ENCODE measurements at regions not wholly inside any gene's neighbourhood (a gene's known extent, or its start where the extent isn't known, plus 50 kb on each side); places are given as distances from the start of the nearest gene placed in this dataset.

GRCh38 chr3:127455541-127456450 lies 134.7 kb downstream of the TPRA1 start:
- H3K4me3 ChIP-seq (ENCODE audit: low read depth, low read length): no peak overlapping the region
- peak; percentile 75 for DNase-seq (ENCODE audit: low read depth)
- TF ChIP-seq POLR2A (IDR thresholded peaks at IDR 0.05; ENCODE audit: extremely low read depth, insufficient read length) (no peak), MAX (IDR thresholded peaks at IDR 0.05; ENCODE audit: low read depth, low read length) (no peak), CTCF (IDR thresholded peaks at IDR 0.05; ENCODE audit: low read depth, low read length) (peak; percentile 72), MYC (IDR thresholded peaks at IDR 0.05; ENCODE audit: low read depth, low read length) (0 out of 2 replicates have a peak, but pooled peaks have one; percentile 34)

DNA sequence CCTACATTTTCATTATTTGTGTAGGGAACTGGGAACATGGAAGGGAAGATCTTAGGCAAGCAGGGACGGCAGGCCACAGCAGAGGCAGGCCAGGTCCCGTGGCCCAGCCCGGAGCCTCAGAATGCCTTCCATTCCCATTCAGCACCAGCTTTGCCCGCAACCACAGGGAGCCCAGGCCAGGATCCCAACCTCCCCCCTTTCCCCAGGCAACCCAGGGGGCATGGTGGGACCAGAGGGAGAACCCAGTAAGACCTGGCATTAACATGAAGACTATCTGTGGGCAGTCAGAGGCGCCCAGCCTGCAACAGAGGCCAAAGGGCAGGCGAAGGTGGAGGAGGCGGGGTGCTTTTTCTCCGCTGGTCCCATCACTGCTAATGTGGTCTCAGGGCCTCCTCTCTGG lies 135.6 kb downstream of the TPRA1 start:
- TF ChIP-seq MYC (IDR thresholded peaks at IDR 0.05; ENCODE audit: low read depth, low read length) (no peak), POLR2A (IDR thresholded peaks at IDR 0.05; ENCODE audit: extremely low read depth, insufficient read length) (no peak), CTCF (IDR thresholded peaks at IDR 0.05; ENCODE audit: low read depth, low read length) (no peak), MAX (IDR thresholded peaks at IDR 0.05; ENCODE audit: low read depth, low read length) (no peak)
- no peak overlapping the region for H3K4me3 ChIP-seq (ENCODE audit: low read depth, low read length)
- no peak for DNase-seq (ENCODE audit: low read depth)

GRCh38 chr3:127454051-127454450 lies 136.5 kb downstream of the TPRA1 start:
- TF ChIP-seq POLR2A (IDR thresholded peaks at IDR 0.05; ENCODE audit: extremely low read depth, insufficient read length): no peak
- no peak for TF ChIP-seq MAX (IDR thresholded peaks at IDR 0.05; ENCODE audit: low read depth, low read length)
- TF ChIP-seq MYC (IDR thresholded peaks at IDR 0.05; ENCODE audit: low read depth, low read length): no peak
- no peak for TF ChIP-seq CTCF (IDR thresholded peaks at IDR 0.05; ENCODE audit: low read depth, low read length)
- no peak overlapping the region for H3K4me3 ChIP-seq (ENCODE audit: low read depth, low read length)
- DNase-seq (ENCODE audit: low read depth): no peak

DNA sequence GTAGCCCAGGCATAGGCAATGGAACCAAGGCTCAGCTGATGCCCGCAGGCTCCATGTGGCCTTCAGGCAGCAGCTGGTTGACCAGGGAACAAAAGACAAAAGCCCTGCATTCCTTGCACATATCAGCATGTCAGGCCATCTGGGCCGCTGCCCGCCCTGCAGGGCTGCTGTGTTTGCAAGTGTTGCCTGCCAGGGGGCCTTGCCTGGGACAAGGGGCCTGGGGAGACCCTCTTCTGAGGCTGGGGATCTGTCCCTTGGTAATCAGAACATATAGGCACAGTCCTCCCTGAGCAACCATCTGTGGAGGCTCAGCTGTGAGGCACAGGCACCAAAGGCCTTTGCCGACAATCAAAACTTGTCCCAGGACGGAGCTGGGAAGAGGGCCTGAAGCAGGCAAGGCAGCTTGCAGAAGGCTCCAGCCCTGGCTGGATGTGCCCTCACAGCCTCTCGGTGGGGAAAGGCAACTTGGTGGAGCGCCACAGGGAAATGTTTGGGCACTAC lies 138.2 kb downstream of the TPRA1 start:
- no peak for TF ChIP-seq POLR2A (IDR thresholded peaks at IDR 0.05; ENCODE audit: extremely low read depth, insufficient read length)
- no peak for DNase-seq (ENCODE audit: low read depth)
- H3K4me3 ChIP-seq (ENCODE audit: low read depth, low read length): no peak overlapping the region

- no peak for DNase-seq (ENCODE audit: low read depth)
- TF ChIP-seq MAX (IDR thresholded peaks at IDR 0.05; ENCODE audit: low read depth, low read length) (no peak), CTCF (IDR thresholded peaks at IDR 0.05; ENCODE audit: low read depth, low read length) (no peak), MYC (IDR thresholded peaks at IDR 0.05; ENCODE audit: low read depth, low read length) (no peak), POLR2A (IDR thresholded peaks at IDR 0.05; ENCODE audit: extremely low read depth, insufficient read length) (no peak)
- no peak overlapping the region for H3K4me3 ChIP-seq (ENCODE audit: low read depth, low read length)
Measured at GRCh38 chr3:127451321-127451720, 139.2 kb downstream of the TPRA1 start.

GRCh38 chr3:127450331-127450730 lies 140.2 kb downstream of the TPRA1 start:
- no peak for DNase-seq (ENCODE audit: low read depth)
- no peak for TF ChIP-seq CTCF (IDR thresholded peaks at IDR 0.05; ENCODE audit: low read depth, low read length)
- TF ChIP-seq MAX (IDR thresholded peaks at IDR 0.05; ENCODE audit: low read depth, low read length): no peak
- no peak for TF ChIP-seq MYC (IDR thresholded peaks at IDR 0.05; ENCODE audit: low read depth, low read length)
- TF ChIP-seq POLR2A (IDR thresholded peaks at IDR 0.05; ENCODE audit: extremely low read depth, insufficient read length): no peak
- H3K4me3 ChIP-seq (ENCODE audit: low read depth, low read length): no peak overlapping the region

All from NB4 (cell line).